ENCODE measurements at regions not wholly inside any gene's neighbourhood (a gene's known extent, or its start where the extent isn't known, plus 50 kb on each side); places are given as distances from the start of the nearest gene placed in this dataset.

DNA sequence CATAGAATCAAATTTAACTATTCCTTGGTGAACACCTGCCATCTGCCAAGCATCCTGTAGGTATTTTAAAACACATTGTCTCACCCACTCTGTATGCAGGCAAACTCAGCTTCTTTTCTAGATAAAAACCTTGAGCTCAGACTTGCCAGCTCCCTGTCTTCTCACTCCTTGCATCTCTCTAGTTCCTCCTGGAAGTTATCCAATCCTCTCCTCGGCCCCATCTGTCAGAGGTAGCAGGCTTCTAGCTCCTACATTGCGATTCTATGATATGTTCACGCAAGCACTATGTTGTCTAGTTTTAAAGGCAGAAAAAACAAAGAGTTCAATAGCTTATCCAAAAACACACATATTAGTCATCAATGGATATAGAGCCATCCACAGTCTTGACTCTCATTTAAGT is 67.0 kb upstream of the APCDD1 start:
- DNase-seq (ENCODE audit: low read depth), result no peak
- TF ChIP-seq, protein P1, sequence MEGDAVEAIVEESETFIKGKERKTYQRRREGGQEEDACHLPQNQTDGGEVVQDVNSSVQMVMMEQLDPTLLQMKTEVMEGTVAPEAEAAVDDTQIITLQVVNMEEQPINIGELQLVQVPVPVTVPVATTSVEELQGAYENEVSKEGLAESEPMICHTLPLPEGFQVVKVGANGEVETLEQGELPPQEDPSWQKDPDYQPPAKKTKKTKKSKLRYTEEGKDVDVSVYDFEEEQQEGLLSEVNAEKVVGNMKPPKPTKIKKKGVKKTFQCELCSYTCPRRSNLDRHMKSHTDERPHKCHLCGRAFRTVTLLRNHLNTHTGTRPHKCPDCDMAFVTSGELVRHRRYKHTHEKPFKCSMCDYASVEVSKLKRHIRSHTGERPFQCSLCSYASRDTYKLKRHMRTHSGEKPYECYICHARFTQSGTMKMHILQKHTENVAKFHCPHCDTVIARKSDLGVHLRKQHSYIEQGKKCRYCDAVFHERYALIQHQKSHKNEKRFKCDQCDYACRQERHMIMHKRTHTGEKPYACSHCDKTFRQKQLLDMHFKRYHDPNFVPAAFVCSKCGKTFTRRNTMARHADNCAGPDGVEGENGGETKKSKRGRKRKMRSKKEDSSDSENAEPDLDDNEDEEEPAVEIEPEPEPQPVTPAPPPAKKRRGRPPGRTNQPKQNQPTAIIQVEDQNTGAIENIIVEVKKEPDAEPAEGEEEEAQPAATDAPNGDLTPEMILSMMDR (conservative IDR thresholded peaks at IDR 0.05; ENCODE audit: control insufficient read depth, insufficient read depth, low read depth, low read length), result no peak
- H3K4me3 ChIP-seq (ENCODE audit: control insufficient read depth, low read depth, low read length), result no peak overlapping the region

DNA sequence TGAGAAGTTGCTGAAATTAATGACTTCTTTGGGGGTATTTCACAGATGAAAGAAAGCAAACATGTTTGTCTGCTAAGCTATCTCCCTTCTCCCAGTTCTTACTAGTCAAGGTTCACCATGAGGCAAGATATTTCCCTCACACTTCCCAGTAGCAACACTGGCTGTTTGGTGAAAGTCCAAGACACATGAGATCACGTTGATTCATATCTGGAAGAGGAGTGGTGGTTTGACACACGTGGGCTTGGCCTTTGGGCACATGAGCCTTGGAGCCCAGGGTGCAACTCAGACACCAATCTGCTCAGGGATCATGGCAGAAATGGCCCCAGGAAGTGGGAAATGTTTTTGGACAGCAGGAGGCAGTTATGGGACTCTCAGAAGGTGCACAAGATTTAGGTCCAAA is 66.1 kb upstream of the APCDD1 start:
- TF ChIP-seq, protein P1 (conservative IDR thresholded peaks at IDR 0.05; ENCODE audit: control insufficient read depth, insufficient read depth, low read depth, low read length), result no peak
- no peak overlapping the region for H3K4me3 ChIP-seq (ENCODE audit: control insufficient read depth, low read depth, low read length)
- DNase-seq (ENCODE audit: low read depth), result peak; percentile 14

DNA sequence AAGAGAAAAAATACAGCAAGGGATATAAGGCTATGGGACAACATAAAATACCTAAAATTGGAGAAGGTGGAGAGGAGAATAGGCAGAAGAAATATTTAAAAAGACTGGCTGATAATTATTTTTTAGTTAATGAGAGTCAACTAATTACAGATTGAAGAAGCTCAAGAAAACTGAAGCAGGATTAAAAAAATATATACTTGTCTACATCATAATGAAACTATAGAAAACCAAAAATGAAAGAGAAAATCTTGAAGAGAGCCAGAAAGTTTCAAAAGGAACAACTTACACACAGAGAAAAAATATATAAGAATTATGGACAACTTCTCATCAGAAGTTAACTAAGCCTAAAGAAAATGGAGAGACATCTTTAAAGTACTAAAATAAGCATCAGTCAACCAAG is 62.9 kb upstream of the APCDD1 start:
- DNase-seq (ENCODE audit: low read depth), result no peak
- H3K4me3 ChIP-seq (ENCODE audit: control insufficient read depth, low read depth, low read length), result no peak overlapping the region
- TF ChIP-seq, protein P1 (conservative IDR thresholded peaks at IDR 0.05; ENCODE audit: control insufficient read depth, insufficient read depth, low read depth, low read length), result no peak

DNA sequence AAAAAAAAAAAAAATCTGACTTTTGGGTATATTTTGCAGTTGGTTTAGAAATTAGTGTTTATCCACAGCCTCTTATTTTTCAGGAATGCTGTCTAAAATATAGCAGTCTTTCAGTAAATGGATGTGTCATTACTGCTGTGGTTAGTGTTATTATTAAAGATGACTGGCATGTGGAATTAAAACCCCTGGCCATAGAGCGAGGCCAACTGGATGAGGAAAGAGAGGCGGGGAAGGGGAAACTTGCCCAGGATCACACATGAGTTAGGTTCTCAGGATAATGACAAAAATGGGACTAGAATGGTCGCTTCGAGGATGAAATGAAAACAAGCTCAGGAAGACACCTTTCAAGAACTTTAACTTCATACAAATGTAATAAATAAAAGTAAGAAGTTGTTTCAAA is 57.4 kb upstream of the APCDD1 start:
- TF ChIP-seq, protein P1 (conservative IDR thresholded peaks at IDR 0.05; ENCODE audit: control insufficient read depth, insufficient read depth, low read depth, low read length), result no peak
- no peak overlapping the region for H3K4me3 ChIP-seq (ENCODE audit: control insufficient read depth, low read depth, low read length)
- DNase-seq (ENCODE audit: low read depth), result no peak

DNA sequence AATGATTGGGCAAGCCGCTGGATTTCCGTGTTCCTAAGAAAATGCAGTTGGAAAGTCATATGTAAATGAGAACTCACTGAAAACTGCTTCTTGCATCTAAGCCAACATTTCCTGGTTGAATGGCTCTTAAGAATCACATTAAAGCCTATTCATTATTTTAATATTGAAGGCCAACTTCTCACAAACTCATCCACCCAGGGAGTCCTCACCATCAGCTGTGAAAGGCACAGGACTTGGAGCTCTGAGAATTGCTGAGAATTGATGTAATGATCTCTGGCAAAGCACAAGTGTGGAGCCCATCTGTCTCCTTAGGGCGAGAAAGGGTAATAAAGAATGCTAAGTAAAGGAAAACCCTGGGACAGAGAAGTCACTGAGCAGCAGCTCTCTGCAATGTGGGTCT is 55.9 kb upstream of the APCDD1 start:
- DNase-seq (ENCODE audit: low read depth), result no peak
- TF ChIP-seq, protein P1 (conservative IDR thresholded peaks at IDR 0.05; ENCODE audit: control insufficient read depth, insufficient read depth, low read depth, low read length), result no peak

GRCh38 chr18:10399465-10399864 is 55.0 kb upstream of the APCDD1 start:
- TF ChIP-seq, protein P1 (conservative IDR thresholded peaks at IDR 0.05; ENCODE audit: control insufficient read depth, insufficient read depth, low read depth, low read length), result no peak
- no peak for DNase-seq (ENCODE audit: low read depth)
- no peak overlapping the region for H3K4me3 ChIP-seq (ENCODE audit: control insufficient read depth, low read depth, low read length)

More for the DNA sequence above, 55.9 kb upstream of the APCDD1 start:
- H3K4me3 ChIP-seq (ENCODE audit: control insufficient read depth, low read depth, low read length), result no peak overlapping the region
